Fibroblast of pulmonary artery (primary cell): ENCODE measurements at regions not wholly inside any gene's neighbourhood (a gene's known extent, or its start where the extent isn't known, plus 50 kb on each side); places are given as distances from the start of the nearest gene placed in this dataset.

Experiments
- DNase-seq: peaks from one replicate; pipeline ENCODE4 v3.0.0-alpha.2; 2010; ENCODE audit warnings: low read depth
- H3K4me3 ChIP-seq: replicated peaks from 2 replicates; pipeline ENCODE4 v1.5.1; 2011; ENCODE audit warnings: low read depth, mild to moderate bottlenecking, control low read depth, low read length, moderate library complexity
- CTCF ChIP-seq: IDR thresholded peaks from 2 replicates; pipeline ENCODE4 v1.5.1; 2011; ENCODE audit warnings: mild to moderate bottlenecking, control low read depth, low read length, inconsistent platforms; ENCODE audit errors: missing control alignments

- H3K4me3 ChIP-seq: no peak overlapping the region
- TF ChIP-seq CTCF: peak; percentile 2
- DNase-seq: peak; percentile 32
Observed at GRCh38 chr6:145137425-145137824, 597.9 kb downstream of the EPM2A start.

- DNase-seq: no peak
- no peak for TF ChIP-seq CTCF
- H3K4me3 ChIP-seq: no peak overlapping the region
Observed at GRCh38 chr6:145138469-145139139, 596.7 kb downstream of the EPM2A start.

- no peak overlapping the region for H3K4me3 ChIP-seq
- no peak for DNase-seq
- no peak for TF ChIP-seq CTCF
Observed at GRCh38 chr6:145139140-145139850, 596.0 kb downstream of the EPM2A start.

GRCh38 chr6:145139895-145140294 is 595.4 kb downstream of the EPM2A start:
- TF ChIP-seq CTCF: no peak
- no peak for DNase-seq

GRCh38 chr6:145141572-145141971 is 593.7 kb downstream of the EPM2A start:
- no peak for DNase-seq
- no peak overlapping the region for H3K4me3 ChIP-seq
- no peak for TF ChIP-seq CTCF

More at GRCh38 chr6:145139895-145140294, 595.4 kb downstream of the EPM2A start:
- no peak overlapping the region for H3K4me3 ChIP-seq

GRCh38 chr6:145142958-145143357 is 592.4 kb downstream of the EPM2A start:
- no peak for DNase-seq
- H3K4me3 ChIP-seq: no peak overlapping the region
- no peak for TF ChIP-seq CTCF
